DMS 273 treated with DMSO at 0.1 percent for 48 hours (cell line): ENCODE measurements at regions not wholly inside any gene's neighbourhood (a gene's known extent, or its start where the extent isn't known, plus 50 kb on each side); places are given as distances from the start of the nearest gene placed in this dataset.

Experiments used
- DNase-seq: peaks from one replicate; lab custom pipeline; 2025; lab: John Stamatoyannopoulos, UW

DNA sequence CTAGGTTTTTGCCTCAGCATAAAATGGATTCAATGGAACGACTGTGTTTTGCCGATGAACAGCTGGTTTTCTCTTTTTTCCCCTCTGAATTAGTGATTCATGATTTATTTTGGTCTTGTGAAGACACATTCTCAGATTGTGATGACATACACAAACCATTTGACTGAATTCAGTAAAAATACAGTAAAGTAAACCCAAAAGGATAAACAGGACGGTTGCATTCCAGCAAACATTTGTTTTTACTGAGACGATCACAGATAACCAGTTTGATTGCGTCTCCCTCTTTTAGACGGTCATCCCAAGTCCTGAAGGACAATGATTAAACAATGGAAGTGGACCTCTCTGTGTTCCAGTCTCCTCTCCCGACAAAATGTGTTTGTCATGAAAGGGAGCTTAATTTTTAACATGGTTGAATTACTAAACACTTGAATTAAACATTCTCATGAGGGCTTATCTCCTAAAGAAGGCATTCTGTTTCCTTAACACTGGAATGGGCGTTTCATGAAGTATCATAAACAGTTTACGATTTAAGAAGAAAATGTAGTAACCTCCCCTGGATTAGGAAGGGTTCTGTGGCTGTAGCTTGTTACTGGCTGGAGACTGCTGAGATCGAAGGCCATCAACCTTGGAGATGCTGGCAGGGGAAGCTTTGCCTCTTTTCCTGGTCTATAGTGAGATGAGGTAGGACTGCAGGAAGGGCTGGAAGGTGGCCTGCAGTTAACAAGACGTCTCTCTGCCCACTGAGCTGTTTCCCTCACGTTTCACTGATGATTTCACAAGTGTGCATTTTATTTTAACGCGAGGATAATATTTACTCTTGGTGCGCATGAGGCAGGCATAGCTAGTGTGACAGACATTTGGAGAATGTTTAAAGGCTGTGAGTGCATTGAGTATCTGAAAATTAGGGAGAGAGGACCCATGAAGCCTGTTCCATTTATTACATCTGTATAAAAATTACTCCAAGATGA is 457.9 kb downstream of the FGF9 start:
- DNase-seq = no peak

- DNase-seq = no peak
These were observed 459.4 kb downstream of the FGF9 start for GRCh38 chr13:22130254-22130653.

DNA sequence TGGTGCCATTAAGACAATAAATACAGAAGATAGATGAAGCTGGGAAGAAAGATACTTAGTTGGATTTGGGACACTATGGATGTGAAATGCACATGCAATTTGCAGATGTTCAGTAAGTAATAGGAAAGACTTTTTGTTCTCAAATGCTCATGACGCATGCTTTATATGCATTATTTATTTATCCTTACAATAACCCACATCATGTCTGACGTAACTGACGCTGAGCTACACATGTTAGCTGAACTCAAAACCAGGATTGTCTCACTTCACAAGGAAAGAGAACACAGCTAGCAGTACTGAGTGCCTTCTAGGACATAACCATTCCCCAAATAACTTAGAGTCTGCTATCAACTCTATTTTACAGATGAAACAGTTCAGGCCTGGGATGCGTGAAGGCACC is 463.4 kb downstream of the FGF9 start:
- no peak for DNase-seq

DNA sequence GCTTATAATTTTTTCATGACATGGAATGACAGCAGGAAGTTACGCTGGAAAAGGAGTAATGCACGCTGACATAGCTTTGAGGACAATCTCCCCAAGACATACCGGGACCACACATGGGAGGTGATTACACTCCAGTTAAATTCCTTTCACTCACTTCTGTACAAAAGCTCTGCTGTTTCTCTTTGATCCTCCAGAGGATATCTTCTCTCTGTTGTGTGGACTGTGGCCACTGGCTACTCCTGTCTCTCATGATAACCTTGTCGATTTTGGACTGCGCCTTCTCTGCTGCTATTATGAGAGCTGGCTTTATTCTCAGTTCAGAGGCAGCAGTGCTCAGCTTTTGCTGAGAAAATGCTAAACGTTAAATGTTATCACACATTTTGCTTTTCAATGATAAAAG is 464.6 kb downstream of the FGF9 start:
- no peak for DNase-seq

GRCh38 chr13:22137361-22138050 is 466.6 kb downstream of the FGF9 start:
- no peak for DNase-seq

DNA sequence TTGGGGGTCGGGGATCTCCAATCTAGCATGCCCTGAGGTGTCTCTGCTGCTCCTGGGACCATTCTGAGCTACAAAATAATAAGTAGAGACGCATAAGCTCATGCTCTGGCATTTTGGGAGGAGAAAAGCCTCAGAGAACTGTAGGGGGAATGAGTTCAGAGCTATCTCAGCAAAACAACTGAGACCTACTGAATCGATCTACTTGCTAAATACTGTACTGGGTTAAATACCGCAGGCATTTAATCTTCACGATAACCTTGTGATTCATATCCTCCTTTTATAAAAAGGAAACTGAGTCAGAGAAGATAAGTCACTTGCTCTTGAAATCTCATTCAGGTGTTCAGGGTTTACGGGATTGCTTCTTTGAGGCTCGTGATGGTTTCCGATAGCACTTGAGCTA is 468.1 kb downstream of the FGF9 start:
- DNase-seq = no peak

DNA sequence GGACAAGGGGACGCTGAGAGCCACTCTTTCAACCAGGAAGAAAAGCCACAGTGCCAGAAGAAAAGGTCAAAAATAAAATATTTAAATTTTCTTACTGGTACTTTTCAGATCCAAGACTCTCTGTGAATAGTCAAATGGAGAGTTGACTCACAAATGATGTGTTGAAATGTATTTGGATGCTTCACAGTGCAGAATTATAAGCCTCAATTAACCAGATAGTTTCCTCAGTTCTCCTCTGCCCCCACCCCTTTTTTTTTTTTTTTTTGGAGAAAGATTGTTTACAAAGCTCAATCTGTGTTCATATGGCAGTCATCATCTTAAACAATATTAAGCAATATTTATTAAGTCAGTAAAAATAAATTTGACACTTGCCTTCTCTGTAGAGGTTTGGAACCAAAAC is 470.8 kb downstream of the FGF9 start:
- no peak for DNase-seq

DNA sequence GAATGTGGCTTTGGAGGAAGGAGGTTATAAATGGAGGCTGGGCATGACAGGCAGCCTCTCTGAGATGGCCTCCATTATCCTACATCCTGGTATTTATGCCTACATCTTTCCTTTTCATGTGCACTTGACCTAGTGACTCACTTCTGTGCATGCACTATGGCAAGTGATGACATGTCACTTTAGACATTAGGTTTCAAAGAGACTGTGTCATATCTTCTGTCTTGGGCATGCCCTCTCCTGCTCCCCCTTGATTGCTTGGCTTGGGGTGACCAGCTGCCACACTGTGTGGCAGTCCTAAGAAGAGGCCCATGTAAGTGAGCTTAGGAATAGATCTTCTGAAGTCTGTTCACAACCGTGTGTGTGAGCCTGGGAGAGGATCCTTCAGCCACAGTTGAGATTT is 472.8 kb downstream of the FGF9 start:
- DNase-seq = no peak

- no peak for DNase-seq
These were observed 473.9 kb downstream of the FGF9 start for GRCh38 chr13:22144806-22145205.

GRCh38 chr13:22148187-22148586 is 477.3 kb downstream of the FGF9 start:
- no peak for DNase-seq

- DNase-seq = no peak
These were observed 481.9 kb downstream of the FGF9 start for GRCh38 chr13:22152751-22153150.

DNA sequence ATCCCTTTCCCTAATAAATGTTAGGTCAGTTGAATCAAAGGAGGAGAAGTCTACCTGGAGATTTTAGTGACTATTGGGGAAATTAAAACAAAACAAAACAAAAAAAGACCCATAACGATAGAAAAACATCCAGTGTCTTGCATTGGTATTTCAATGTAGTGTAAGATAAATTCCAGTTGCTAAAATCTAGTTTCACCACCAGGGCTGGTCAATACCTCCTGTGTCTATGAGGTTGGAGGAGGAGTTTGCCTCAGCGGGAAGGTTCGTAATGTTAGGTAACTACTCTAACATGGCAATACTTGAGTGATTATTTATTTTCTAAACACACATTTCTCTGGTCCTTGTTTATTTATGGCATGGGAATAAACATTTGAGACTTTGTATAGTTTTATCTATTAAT is 483.2 kb downstream of the FGF9 start:
- DNase-seq = no peak

DNA sequence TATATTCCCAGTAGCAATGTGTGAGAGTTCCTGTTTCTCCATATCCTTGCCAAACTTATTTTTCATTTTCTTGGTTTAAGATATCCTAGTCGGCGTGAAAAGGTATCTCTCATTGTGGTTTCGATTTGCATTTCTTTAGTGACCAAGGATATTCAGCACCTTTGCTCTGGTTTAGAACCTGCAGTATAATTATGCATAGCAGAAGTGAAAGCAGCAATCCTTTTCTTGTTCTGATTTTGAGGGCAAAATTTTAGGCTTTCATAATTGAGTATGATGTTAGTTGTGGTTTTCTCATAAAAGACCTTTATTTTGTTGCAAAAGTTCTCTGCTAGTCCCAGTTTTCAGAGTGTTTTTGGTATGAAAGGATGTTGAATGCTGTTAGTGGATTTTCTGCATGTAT is 491.0 kb downstream of the FGF9 start:
- no peak for DNase-seq

DNA sequence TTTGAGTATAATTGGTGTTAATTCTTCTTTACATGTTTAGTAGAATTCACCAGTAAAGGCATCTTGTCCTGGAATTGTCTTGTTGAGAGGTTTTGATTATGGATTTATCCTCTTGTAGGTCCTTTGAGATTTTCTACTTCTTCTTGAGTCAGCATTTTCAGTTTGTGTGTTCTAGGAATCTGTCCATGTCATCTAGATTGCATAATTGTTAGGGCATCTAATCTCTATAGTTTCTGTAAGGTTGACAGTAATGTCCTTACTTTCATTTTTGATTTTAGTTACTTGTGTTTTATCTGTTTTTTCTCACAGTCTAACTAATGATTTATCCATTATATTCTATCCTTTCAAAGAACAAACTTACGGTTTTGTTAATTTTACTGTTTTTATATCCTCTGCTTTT is 492.0 kb downstream of the FGF9 start:
- DNase-seq = no peak

- DNase-seq = no peak
These were observed 497.7 kb downstream of the FGF9 start for GRCh38 chr13:22168437-22169190.

DNA sequence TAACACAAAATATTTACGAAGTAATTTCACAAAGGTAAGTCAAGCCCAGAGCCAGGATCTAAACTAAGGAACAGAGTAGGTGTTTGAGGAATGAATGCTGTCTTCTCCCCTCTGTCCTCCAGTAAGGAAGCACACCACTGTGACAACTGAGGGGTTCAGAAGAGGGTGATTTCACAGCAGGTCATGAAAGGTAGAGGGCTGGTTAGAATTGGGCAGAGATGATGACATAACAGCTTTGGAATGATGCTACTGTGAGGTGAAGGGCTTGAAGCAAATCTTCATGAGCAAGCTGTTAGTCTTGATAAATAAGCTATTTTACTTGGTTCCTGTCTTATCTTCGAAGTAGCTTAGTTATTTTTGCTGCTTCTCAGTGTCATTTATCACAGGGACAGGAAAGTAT is 498.6 kb downstream of the FGF9 start:
- DNase-seq = no peak

- DNase-seq = no peak
These were observed 502.7 kb downstream of the FGF9 start for GRCh38 chr13:22173610-22174009.

DNA sequence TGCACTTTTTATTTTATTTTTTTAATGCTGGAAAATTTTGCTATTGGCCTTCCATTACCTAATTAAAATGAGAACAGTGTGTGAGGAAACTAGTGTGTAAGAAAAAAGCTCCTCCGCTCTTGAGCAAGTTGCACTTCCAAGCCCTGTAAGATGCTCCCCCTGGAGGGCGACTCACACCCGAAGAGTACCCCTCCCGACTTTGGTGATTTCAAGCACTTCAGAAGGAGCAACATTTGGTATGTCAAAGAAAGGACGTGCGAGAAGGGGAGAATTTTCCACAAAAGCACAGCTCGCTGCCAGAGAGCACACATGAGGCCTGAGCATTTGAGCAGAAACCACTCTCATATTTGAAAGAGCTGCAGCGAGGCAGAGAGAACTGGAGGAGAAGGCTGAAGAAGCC is 504.4 kb downstream of the FGF9 start:
- no peak for DNase-seq

GRCh38 chr13:22175815-22176214 is 504.9 kb downstream of the FGF9 start:
- no peak for DNase-seq

- DNase-seq = no peak
These were observed 506.2 kb downstream of the FGF9 start for GRCh38 chr13:22176968-22177520.

DNA sequence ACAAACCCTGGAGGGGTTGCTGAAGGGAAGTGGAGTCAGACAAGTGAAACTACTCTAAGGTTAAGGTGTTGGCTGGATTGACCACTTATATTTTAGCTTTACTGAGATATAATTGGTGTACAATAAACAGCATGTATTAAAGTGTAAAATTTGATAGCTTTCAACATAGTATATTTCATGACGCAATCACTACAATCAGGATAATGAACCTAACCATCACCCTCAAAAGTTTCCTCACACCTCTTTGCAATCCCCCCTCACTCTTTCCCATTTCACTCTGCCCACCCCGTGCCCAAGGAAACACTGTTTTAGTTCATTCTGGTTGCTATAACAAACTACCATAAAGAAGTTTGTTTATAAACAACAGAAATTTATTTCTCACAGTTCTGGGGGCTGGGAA is 508.0 kb downstream of the FGF9 start:
- DNase-seq = no peak

DNA sequence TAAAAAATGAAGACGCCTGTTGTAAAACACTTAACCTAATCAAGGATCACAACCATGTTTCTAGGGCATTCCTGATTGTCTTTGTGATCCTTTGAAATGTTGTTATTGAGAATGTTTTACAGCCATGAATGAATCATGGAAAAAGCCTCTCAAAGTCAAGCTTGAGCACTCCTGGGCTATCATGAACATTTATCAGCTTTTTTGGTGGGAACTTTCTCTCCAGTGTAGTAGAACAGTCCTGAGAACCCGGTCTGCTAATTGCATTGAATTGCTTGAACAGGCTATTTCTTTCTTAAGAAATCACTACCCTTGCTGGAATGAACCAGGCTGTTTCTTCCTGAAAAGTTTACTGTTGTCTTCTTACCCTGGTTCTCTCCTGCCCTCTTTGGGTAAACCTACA is 516.5 kb downstream of the FGF9 start:
- no peak for DNase-seq
